HG03196 (cell line): ENCODE measurements at regions not wholly inside any gene's neighbourhood (a gene's known extent, or its start where the extent isn't known, plus 50 kb on each side); places are given as distances from the start of the nearest gene placed in this dataset.

Experiments used
- ATAC-seq: cut with Tn5 transposase; IDR thresholded peaks from one replicate; pipeline ENCODE4 v1.9.1; 2021; ENCODE audit not compliant: unreplicated experiment

DNA sequence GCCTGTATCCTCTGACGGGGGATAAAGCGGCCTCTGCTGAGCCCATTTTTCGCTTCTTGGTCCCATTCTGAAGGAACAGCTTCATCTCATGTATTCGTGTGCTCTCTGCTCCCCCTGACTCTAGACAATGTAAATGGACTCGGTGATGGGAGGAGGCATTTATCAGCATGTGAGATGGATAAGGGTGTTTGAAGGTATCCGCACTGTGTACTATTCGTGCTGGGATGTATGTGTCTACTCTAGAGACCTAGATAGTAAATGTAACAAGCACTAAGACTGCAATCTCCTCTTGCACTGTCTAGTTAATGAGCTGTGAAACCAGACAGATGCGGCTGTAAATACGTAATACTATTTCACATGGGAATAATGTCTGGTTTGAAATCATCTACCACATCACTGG lies 134.6 kb upstream of the ARGLU1 start:
- no peak for ATAC-seq

- ATAC-seq, result no peak
Observed at GRCh38 chr13:106701771-106702341, 133.9 kb upstream of the ARGLU1 start.

DNA sequence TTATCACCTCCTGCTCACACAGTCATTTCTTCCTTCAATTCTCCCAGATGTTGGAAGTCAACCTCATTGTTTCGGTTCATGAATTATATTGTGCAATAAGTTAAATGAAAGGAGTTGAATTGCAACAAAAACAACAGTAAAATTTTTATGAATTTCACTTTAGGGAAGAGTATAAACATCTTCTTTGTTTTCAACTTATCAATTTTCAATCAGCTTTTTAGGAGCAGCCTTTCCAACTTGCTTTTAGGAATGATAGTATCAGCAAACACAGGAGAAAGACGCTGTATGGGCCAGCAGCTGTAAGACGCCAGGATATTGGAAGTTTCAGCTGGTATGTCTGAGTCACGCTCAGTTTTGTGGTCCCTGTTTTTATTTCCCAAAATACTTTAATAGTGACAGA lies 132.5 kb upstream of the ARGLU1 start:
- ATAC-seq, result no peak

DNA sequence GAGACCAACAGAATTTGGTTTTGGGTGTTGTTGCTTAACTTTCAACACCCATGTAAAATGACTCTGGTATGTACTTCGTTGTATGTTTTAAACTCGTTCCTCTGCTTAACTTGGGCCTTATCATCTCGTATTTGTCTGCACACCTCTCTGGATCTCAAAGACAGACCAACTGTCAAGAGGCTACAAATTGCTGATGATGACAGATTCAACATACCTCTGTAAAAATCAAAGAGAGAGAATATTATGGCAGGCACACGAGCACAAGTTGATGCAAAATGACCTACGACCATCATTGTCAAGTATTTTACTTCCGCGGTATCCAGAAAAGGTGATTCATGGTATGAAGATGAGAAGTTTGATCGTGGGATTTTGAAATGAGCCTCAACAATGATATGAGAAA lies 132.1 kb upstream of the ARGLU1 start:
- no peak for ATAC-seq

DNA sequence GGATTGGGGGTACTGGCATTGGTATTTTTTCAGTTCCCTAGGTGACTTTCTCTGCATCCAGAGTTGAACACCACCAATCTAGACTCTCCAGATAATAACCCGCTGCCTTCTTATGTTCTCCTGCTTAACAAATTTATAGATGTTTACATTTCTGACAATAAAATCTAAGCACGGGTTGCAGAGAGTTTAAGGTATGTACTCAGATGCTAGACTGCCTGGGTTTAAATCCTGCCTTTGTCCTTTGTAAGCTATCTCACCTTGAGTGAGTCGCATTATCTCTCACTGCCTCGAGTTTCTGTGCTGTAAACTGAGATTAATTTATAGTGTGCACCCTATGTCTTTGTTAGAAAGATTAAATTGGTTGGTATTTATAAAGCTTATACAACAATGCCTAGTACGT lies 131.4 kb upstream of the ARGLU1 start:
- ATAC-seq, result no peak

DNA sequence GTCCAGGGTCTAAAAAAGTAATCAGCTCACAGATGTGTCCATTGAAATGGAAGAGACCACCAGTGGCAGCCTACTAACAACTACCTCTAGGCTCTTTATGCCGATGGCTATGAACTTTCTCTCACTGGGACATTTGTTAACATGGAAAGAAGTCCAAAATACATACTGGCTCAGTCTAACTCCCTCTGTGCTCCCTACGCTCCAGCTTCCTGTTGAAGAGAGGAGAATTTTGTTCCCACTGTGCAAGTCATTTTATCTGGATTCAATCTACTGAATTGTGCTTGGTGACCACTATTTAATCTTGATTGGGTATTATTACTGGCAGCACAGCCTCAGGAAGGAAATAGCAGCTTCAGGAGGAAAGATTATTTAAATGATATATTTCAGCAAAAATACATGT lies 128.8 kb upstream of the ARGLU1 start:
- ATAC-seq, result no peak

DNA sequence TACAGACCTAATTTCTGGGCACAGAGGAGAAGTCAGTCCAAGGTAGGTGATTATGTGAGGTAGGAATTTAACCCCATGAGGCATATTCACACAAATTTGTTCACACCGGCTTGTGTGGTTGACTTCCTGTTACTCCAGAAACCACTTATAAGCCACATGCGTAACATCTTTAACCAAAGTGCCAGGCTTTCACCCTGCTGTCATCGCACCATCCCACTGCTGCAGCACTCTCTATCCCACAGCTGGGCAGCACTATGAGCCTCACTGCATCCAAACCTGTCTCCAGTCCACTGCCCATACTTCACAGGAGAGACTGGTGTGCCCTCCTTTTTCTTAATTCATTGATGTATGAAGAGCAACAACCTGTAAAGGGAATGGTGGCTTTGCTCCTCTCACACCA lies 128.2 kb upstream of the ARGLU1 start:
- ATAC-seq, result no peak

DNA sequence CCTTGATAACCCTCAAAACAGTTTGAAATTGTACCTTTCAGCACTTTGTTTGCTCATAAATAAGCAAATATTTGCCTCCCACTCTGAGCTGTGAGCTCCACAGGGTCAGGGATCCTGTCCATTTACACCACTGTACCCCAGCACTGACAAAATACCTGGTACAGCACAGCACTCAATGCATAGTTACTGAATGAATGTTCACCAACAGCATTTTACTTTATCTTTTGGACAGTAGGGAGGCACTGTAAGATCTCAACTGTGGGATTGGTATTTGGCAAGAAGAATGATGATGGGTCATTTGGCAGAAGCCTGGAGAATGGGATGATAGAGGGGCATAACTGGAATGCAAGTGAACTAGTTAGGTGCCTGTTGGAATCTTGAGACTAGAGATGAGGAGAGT lies 127.2 kb upstream of the ARGLU1 start:
- no peak for ATAC-seq

DNA sequence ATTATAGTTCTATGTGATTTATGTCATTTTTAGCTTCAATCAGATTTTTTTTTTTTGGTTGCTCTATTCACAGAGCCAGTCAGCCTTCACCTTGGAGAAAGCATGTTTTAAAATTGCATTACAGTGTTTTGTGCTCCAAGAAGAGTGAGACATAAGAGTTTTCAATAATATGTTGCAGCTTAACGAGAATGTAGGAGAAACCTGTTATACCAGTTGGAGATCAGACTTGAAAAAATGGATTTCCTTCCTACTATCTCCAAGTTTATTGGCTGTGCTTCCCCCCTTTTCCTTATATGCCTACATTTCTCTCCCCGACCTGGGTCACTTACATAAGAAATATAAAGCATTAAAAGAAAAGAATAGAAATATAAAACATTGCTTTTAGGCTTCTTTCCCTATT lies 123.9 kb upstream of the ARGLU1 start:
- no peak for ATAC-seq

- no peak for ATAC-seq
Observed at GRCh38 chr13:106691341-106691740, 123.4 kb upstream of the ARGLU1 start.

DNA sequence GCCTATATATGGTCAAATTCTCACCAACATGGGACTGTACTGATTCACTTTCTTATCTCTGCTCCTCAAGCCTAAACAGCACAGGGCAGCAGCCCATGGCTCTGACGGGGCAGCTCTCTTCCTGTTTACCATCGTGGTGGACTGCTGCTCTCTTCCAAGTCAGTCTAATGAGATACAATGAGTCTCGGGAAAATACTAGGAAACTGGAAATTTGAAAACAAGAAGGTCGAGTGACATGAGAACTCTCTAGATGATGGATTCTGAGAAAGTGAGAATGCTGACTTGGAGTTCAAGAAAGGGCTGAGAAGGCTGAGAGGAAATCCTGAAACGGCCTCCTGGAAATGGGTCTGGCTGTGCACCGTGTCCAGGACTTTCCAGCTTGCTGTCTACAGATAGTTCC lies 122.8 kb upstream of the ARGLU1 start:
- ATAC-seq, result no peak

- ATAC-seq, result no peak
Observed at GRCh38 chr13:106689906-106690305, 122.0 kb upstream of the ARGLU1 start.

GRCh38 chr13:106688940-106689339 lies 121.0 kb upstream of the ARGLU1 start:
- no peak for ATAC-seq

DNA sequence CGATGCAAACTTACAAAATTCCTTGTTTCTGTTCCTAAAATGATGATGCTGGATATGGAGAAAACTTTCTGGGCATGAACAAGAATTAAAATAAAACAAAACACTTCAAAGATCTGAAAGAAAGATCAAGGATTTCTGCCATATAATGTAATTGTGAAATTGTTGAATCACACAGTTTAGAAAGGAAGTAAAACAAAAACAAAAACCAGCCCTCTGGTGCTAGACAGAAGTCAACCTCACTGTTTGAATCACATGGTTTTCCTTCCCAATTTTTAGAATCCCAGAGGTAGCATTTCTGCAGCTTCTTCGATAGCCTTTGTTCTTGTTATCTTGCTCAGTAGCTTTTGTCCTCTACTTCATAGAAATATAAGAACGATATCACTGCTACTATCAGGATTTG lies 118.2 kb upstream of the ARGLU1 start:
- no peak for ATAC-seq

DNA sequence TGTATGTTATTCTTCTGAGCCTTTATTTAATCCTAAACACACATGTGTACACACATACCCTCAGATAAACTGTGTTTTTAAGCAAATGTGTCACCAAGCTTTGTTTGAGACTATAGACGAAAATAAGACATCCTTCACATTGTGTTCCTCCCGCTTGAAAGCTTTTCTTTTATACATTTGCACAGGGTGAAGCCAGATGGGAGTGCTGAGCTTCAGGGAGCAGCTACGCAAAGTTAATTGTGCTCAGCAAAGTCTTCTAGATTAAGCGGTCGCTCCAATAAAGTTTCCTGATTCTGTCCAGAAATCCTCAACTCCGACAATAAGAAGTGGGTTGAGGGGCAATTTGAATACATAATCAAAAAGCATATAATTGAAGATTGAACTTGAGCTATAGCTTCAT lies 117.2 kb upstream of the ARGLU1 start:
- ATAC-seq, result no peak

GRCh38 chr13:106683918-106684317 lies 116.0 kb upstream of the ARGLU1 start:
- no peak for ATAC-seq

- no peak for ATAC-seq
Observed at GRCh38 chr13:106683179-106683578, 115.2 kb upstream of the ARGLU1 start.

DNA sequence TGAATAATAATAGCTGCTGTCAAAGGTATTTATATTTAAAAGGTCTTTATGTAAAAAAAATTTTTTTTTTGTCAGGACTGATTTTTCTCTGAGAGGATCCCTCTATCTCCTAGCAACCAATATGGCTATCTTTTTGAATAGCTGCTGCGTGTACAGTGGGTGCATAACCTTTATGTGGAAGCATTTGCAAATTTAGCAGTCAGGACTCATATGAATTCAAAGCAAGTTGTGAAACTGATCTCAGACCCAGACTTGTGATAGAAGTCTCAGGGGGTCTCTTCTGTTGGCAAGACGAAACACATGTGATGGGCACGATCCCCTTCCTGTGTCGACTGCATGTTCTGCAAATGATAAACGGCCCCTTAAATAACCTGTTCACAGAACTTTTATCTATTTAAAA lies 114.1 kb upstream of the ARGLU1 start:
- no peak for ATAC-seq

- ATAC-seq, result no peak
Observed at GRCh38 chr13:106681536-106681935, 113.6 kb upstream of the ARGLU1 start.

DNA sequence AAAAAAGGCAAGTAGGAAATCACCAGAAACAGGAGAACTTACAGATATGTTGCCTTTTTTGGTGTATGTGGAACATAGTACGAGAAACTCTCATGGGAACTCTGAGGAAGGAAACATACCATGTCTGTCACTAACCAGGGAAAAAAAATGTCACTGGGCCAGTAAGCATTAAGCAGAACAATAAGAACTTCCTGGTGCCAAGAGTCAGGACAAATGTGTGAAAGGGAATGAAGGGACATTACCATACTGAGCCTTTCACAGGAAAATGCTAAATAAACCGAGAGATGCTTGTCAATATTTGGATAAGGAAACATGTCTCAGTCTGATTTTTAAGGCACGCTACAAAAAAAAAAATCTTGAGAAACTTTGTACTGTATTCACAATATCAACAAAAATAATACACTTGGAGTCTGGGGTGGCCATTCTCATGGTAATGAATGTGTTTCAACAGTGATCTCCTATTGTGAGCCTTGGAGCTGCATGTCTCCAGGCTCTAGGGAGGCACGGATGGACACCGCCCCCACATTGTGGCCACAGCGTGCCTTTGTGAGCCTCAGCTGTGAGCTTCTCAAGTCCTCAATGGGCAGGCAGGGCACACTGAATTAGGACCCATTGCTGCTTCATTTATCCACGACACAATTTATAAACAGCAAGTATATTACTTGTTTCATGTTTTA lies 113.0 kb upstream of the ARGLU1 start:
- ATAC-seq, result no peak

DNA sequence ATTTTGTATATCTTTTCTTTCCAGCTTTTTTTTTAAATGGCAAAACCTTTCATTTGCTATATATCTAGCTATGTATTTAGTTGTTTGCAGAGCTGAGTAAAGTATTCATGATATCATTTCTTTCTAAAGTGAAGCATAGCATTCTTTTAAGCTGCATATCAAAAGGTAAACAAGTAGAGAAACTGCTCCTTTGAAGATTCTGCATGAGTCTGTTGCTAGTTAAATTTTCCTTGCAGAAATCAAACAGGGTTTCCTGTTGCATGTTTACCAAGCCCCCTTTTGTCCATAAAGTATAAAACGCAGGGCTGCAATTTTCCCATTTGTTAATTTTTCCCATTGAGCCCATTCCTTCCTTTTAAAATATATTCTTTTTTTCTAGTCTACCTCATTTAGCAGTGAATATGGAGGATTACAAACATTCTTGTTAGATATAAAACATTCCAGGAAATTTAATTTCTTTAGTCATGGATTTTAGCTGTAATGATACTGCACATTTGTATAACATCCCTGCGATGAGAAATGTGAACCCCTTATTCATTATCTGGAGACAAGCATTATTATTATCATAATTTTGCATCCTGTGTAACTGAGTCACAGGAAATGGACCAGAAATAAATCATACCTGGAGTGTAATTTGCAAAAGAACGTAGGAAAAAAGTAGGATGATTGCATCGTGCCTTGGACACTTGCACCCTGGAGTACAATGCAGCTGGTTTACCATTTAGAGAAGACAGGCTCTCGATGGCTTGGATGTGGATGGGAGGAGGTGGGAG lies 110.9 kb upstream of the ARGLU1 start:
- ATAC-seq, result no peak

DNA sequence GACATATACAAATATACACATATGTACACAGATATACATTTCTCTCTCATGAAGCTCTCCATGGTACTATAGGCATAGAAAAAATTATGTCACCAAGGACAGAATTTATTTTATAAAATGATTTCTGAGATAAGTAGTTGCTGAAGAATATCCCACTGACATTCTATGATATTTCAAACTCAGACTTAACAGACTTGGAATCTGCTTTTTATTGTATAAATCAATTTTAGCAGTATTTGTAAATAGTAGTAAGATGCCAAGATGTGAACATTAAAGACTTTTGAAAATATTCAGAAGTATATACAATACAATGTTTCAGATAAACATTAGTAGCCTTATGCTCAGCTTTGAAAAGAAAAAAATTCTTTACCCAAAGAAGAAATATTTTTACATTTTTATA lies 107.4 kb upstream of the ARGLU1 start:
- ATAC-seq, result no peak
